CD4-positive, alpha-beta T cell (primary cell): ENCODE measurements at regions not wholly inside any gene's neighbourhood (a gene's known extent, or its start where the extent isn't known, plus 50 kb on each side); places are given as distances from the start of the nearest gene placed in this dataset.

ENCODE experiments used
- ATAC-seq: fragments of 200-7000 bp; cut with Tn5 transposase; one replicate; pipeline ENCODE4 v1.10.0; 2022; ENCODE audit warnings: mild to moderate bottlenecking; ENCODE audit not compliant: poor library complexity
- CTCF ChIA-PET: fragments of 350-600 bp; sonication (Branson Sonifier 250); formaldehyde crosslinking; loops from one replicate; lab custom pipeline; 2021; ENCODE audit warnings: antibody characterized with exemption, inconsistent platforms; lab: Charles Lee
- POLR2A ChIA-PET: fragments of 350-600 bp; sonication (Branson Sonifier 250); formaldehyde crosslinking; loops from one replicate; lab custom pipeline; 2021; ENCODE audit warnings: antibody characterized with exemption, inconsistent platforms; lab: Charles Lee
- DNase-seq, 14 experiments: peaks; one replicate each; pipeline ENCODE4 v3.0.0-alpha.2; 2013 to 2020; ENCODE audit warnings: mixed read lengths in 2 of 14
- H3K27ac ChIP-seq, 2 donors: one replicate each; pipeline versions ENCODE4 v1.5.1 to v1.7.0; 2013; ENCODE audit warnings: low read length in 2 of 2, low read depth in 1 of 2, mild to moderate bottlenecking in 1 of 2
- H3K27me3 ChIP-seq, 2 experiments: 1 replicate in 1 of 2; 2 replicates in 1 of 2; pipeline versions ENCODE4 v1.6.1 to v1.7.0; 2013; ENCODE audit warnings: low read length in 2 of 2, control low read depth in 1 of 2, mild to moderate bottlenecking in 1 of 2, moderate library complexity in 1 of 2; ENCODE audit not compliant: insufficient read depth in 2 of 2, control insufficient read depth in 1 of 2
- H3K36me3 ChIP-seq: one replicate; pipeline ENCODE4 v1.6.1; 2013; ENCODE audit warnings: low read length, control low read depth; ENCODE audit not compliant: insufficient read depth
- H3K4me1 ChIP-seq: one replicate; pipeline ENCODE4 v1.6.1; 2013; ENCODE audit warnings: low read length, control low read depth; ENCODE audit not compliant: insufficient read depth
- H3K4me3 ChIP-seq: one replicate; pipeline ENCODE4 v1.5.1; 2013; ENCODE audit warnings: mild to moderate bottlenecking, low read length, moderate library complexity
- H3K9me3 ChIP-seq, 2 experiments: 1 replicate in 1 of 2; 2 replicates in 1 of 2; pipeline versions ENCODE4 v1.6.1 to v1.7.0; 2013; ENCODE audit warnings: low read length in 2 of 2, mild to moderate bottlenecking in 2 of 2, control low read depth in 1 of 2, moderate library complexity in 1 of 2; ENCODE audit not compliant: control insufficient read depth in 1 of 2, insufficient read depth in 1 of 2
- H3K27ac Mint-ChIP-seq: one replicate; pipeline ENCODE4 v1.8.0; 2020; ENCODE audit warnings: mixed read lengths
- H3K27me3 Mint-ChIP-seq: one replicate; pipeline ENCODE4 v1.8.0; 2021; ENCODE audit warnings: mixed read lengths
- H3K36me3 Mint-ChIP-seq: one replicate; pipeline ENCODE4 v1.8.0; 2021; ENCODE audit warnings: low read depth, mixed read lengths
- H3K4me1 Mint-ChIP-seq: one replicate; pipeline ENCODE4 v1.8.0; 2021; ENCODE audit warnings: low read depth, mixed read lengths
- H3K4me3 Mint-ChIP-seq: one replicate; pipeline ENCODE4 v1.8.0; 2020; ENCODE audit warnings: mild to moderate bottlenecking, mixed read lengths
- H3K9me3 Mint-ChIP-seq: one replicate; pipeline ENCODE4 v1.8.0; 2020; ENCODE audit warnings: mixed read lengths
- CTCF ChIP-seq: fragments of 200-600 bp; IDR thresholded peaks from one replicate; pipeline ENCODE4 v1.8.0; 2022; ENCODE audit warnings: antibody characterized with exemption, mild to moderate bottlenecking
- intact Hi-C, 2 experiments: fragments of 100-400 bp; cut with DNase I in 1 of 2; cut with micrococcal nuclease in 1 of 2; formaldehyde crosslinking; loops; one replicate each; pipeline versions ENCODE4 v1.15.1 to v1.9.0; 2023 to 2025; cut with DNase I, micrococcal nuclease

GRCh38 chr5:109989161-109989560 is 299.4 kb downstream of the MAN2A1 start:
- H3K27me3 ChIP-seq: no peaks in the 10 kb centered on the region
- Mint-ChIP-seq H3K36me3 (no peaks in the 10 kb centered on the region), H3K4me3 (no peak overlapping the region), H3K9me3 (no peaks in the 10 kb centered on the region), H3K27me3 (no peaks in the 10 kb centered on the region), H3K27ac (no peak overlapping the region), H3K4me1 (no peaks in the 10 kb centered on the region)
- no peak for DNase-seq
- H3K4me3 ChIP-seq: no peak overlapping the region
- ChIA-PET CTCF (no interaction called here), POLR2A (no interaction called here)
- no peak for TF ChIP-seq CTCF
- intact Hi-C loops: no loop called here
- no peaks in the 10 kb centered on the region for H3K9me3 ChIP-seq
- no peak overlapping the region for H3K27ac ChIP-seq
- no peak for ATAC-seq
- H3K4me1 ChIP-seq: no peaks in the 10 kb centered on the region
- no peaks in the 10 kb centered on the region for H3K36me3 ChIP-seq

GRCh38 chr5:109989994-109990722 is 300.4 kb downstream of the MAN2A1 start:
- no peaks in the 10 kb centered on the region for H3K9me3 Mint-ChIP-seq
- TF ChIP-seq CTCF: no peak
- no peaks in the 10 kb centered on the region for H3K27me3 ChIP-seq
- DNase-seq: no peak
- ATAC-seq: no peak
- CTCF ChIA-PET: no interaction called here
- intact Hi-C loops: no loop called here
- H3K9me3 ChIP-seq: no peaks in the 10 kb centered on the region
- no peaks in the 10 kb centered on the region for H3K4me1 Mint-ChIP-seq
- no peaks in the 10 kb centered on the region for H3K36me3 Mint-ChIP-seq
- H3K27ac ChIP-seq: no peak overlapping the region
- no peaks in the 10 kb centered on the region for H3K27me3 Mint-ChIP-seq
- no peak overlapping the region for H3K27ac Mint-ChIP-seq
- no peaks in the 10 kb centered on the region for H3K4me1 ChIP-seq
- POLR2A ChIA-PET: no interaction called here
- no peak overlapping the region for H3K4me3 Mint-ChIP-seq
- no peak overlapping the region for H3K4me3 ChIP-seq
- no peaks in the 10 kb centered on the region for H3K36me3 ChIP-seq

- Mint-ChIP-seq H3K4me1 (no peaks in the 10 kb centered on the region), H3K9me3 (no peaks in the 10 kb centered on the region), H3K36me3 (no peaks in the 10 kb centered on the region), H3K27ac (no peak overlapping the region), H3K27me3 (no peaks in the 10 kb centered on the region), H3K4me3 (no peak overlapping the region)
- TF ChIP-seq CTCF: no peak
- Histone ChIP-seq H3K27me3 (no peaks in the 10 kb centered on the region), H3K4me3 (no peak overlapping the region), H3K36me3 (no peaks in the 10 kb centered on the region), H3K27ac (no peak overlapping the region), H3K9me3 (no peaks in the 10 kb centered on the region), H3K4me1 (no peaks in the 10 kb centered on the region)
- ChIA-PET CTCF (no interaction called here), POLR2A (no interaction called here)
- DNase-seq: no peak
- intact Hi-C loops: no loop called here
- ATAC-seq: no peak
Measured at GRCh38 chr5:109990723-109991359, 301.1 kb downstream of the MAN2A1 start.
